ENCODE measurements at regions not wholly inside any gene's neighbourhood (a gene's known extent, or its start where the extent isn't known, plus 50 kb on each side); places are given as distances from the start of the nearest gene placed in this dataset.
"Not testable (repeated sequence)": the region's sequence is repeated elsewhere in the genome, so short reads cannot be mapped to it uniquely, and the experiment has no call there.

DNA sequence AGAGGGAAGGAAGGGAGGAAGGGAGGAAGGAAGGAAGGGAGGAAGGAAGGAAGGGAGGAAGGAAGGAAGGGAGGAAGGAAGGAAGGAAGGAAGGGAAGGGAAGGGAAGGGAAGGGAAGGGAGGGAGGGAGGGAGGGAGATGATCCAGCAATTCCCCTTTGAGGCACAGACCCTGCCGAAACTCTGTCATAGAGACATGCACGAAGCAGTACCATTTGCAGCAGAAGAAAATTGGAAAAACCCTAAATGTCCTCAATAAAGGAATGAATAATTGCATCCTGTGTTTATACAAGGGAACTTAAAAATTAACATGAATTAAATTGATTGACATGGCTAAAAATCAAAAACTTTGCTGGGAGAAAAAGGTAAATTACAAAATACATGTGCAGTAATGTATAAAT, 151.5 kb downstream of the MTERF1 start:
- not testable (repeated sequence) for TF ChIP-seq POLR2AphosphoS5 (IDR thresholded peaks at IDR 0.05; ENCODE audit: low read depth, low read length); CTCF (IDR thresholded peaks at IDR 0.05); SIN3A (IDR thresholded peaks at IDR 0.05; ENCODE audit: borderline replicate concordance, insufficient read depth, low read depth, low read length)
- TF ChIP-seq, protein P1, sequence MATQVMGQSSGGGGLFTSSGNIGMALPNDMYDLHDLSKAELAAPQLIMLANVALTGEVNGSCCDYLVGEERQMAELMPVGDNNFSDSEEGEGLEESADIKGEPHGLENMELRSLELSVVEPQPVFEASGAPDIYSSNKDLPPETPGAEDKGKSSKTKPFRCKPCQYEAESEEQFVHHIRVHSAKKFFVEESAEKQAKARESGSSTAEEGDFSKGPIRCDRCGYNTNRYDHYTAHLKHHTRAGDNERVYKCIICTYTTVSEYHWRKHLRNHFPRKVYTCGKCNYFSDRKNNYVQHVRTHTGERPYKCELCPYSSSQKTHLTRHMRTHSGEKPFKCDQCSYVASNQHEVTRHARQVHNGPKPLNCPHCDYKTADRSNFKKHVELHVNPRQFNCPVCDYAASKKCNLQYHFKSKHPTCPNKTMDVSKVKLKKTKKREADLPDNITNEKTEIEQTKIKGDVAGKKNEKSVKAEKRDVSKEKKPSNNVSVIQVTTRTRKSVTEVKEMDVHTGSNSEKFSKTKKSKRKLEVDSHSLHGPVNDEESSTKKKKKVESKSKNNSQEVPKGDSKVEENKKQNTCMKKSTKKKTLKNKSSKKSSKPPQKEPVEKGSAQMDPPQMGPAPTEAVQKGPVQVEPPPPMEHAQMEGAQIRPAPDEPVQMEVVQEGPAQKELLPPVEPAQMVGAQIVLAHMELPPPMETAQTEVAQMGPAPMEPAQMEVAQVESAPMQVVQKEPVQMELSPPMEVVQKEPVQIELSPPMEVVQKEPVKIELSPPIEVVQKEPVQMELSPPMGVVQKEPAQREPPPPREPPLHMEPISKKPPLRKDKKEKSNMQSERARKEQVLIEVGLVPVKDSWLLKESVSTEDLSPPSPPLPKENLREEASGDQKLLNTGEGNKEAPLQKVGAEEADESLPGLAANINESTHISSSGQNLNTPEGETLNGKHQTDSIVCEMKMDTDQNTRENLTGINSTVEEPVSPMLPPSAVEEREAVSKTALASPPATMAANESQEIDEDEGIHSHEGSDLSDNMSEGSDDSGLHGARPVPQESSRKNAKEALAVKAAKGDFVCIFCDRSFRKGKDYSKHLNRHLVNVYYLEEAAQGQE (IDR thresholded peaks at IDR 0.05; ENCODE audit: insufficient read depth in 1 of 2, low read depth in 2 of 2, low read length in 1 of 2): not testable (repeated sequence)

Measured in Panc1 (cell line).